K562 (cell line): ENCODE measurements at regions not wholly inside any gene's neighbourhood (a gene's known extent, or its start where the extent isn't known, plus 50 kb on each side); places are given as distances from the start of the nearest gene placed in this dataset.

ENCODE experiments used
- ATAC-seq: fragments of 200-7000 bp; cut with Tn5 transposase; 3 replicates; pipeline ENCODE4 v1.9.1; 2020; ENCODE audit warnings: moderate library complexity
- BruUV-seq: library from RNA; stranded (reverse); fragments of 400-500 nt; replicated peaks from 2 replicates; lab custom pipeline; 2021; lab: Mats Ljungman, UMichigan
- CTCF ChIA-PET: fragments of 300-600 bp; formaldehyde crosslinking; extraction: SDS; loops from one replicate; lab custom pipeline; 2021; ENCODE audit warnings: low intra/inter-chr PET ratio; lab: Yijun Ruan, JAX
- POLR2A ChIA-PET: fragments of 300-600, 350-650 bp; sonication (Branson Sonifier 250); formaldehyde crosslinking; extraction: SDS; loops from one replicate; lab custom pipeline; 2021; ENCODE audit warnings: antibody characterized with exemption, inconsistent platforms; lab: Yijun Ruan, JAX
- DNase-seq, 4 experiments: peaks; one replicate each; pipeline versions ENCODE4 v3.0.0 to v3.0.0-alpha.2; 2011 to 2018; ENCODE audit warnings: low spot score in 3 of 4, mixed read lengths in 3 of 4; ENCODE audit errors: extremely low read depth in 1 of 4
- FAIRE-seq: peaks from 2 replicates; lab custom pipeline; 2011; peaks lifted over from hg19 to GRCh38; lab: Jason Lieb, UNC
- H2AFZ ChIP-seq: 2 replicates; pipeline ENCODE4 v1.6.0; 2011; ENCODE audit warnings: low read depth, low read length, control low read depth, inconsistent platforms
- H3K27ac ChIP-seq: fragments of 200-600 bp; 3 replicates; pipeline ENCODE4 v1.8.0; 2011; ENCODE audit warnings: low read depth, mild to moderate bottlenecking, control low read depth, inconsistent platforms, low read length, moderate library complexity, mixed read lengths; ENCODE audit errors: extremely low read depth
- H3K27me3 ChIP-seq, 2 experiments: fragments of 300-600 bp in 1 of 2; 2 replicates in 1 of 2; 3 replicates in 1 of 2; pipeline versions ENCODE4 v1.6.0 to v1.8.0; 2011; ENCODE audit warnings: inconsistent platforms in 2 of 2, low read length in 2 of 2, mild to moderate bottlenecking in 1 of 2, mixed read lengths in 1 of 2, moderate library complexity in 1 of 2; ENCODE audit not compliant: control insufficient read depth in 2 of 2, insufficient read depth in 2 of 2
- H3K36me3 ChIP-seq: fragments of 300-600 bp; 3 replicates; pipeline ENCODE4 v1.8.0; 2011; ENCODE audit warnings: mild to moderate bottlenecking, low read length, inconsistent platforms; ENCODE audit not compliant: control insufficient read depth, insufficient read depth
- H3K4me1 ChIP-seq, 2 experiments: fragments of 200-600 bp in 1 of 2; replicated peaks in 1 of 2; 2 replicates in 1 of 2; 3 replicates in 1 of 2; pipeline versions ENCODE4 v1.5.1 to v1.8.0; 2011; ENCODE audit warnings: inconsistent platforms in 2 of 2, low read length in 2 of 2, mild to moderate bottlenecking in 1 of 2, mixed read lengths in 1 of 2, moderate library complexity in 1 of 2; ENCODE audit not compliant: control insufficient read depth in 2 of 2, insufficient read depth in 2 of 2
- H3K4me2 ChIP-seq: 2 replicates; pipeline ENCODE4 v1.6.1; 2011; ENCODE audit warnings: low read length, control low read depth, inconsistent platforms, mixed read lengths; ENCODE audit not compliant: insufficient read depth
- H3K4me3 ChIP-seq: fragments of 200-600 bp; sonication (generic), shearing (Covaris generic); 2 replicates; pipeline ENCODE4 v1.5.1; 2016; ENCODE audit warnings: control low read depth, inconsistent platforms
- H3K79me2 ChIP-seq: fragments of 200-600 bp; 3 replicates; pipeline ENCODE4 v1.8.0; 2011; ENCODE audit warnings: low read length, inconsistent platforms; ENCODE audit not compliant: control insufficient read depth, insufficient read depth
- H3K9ac ChIP-seq, 2 experiments: 2 replicates each; pipeline versions ENCODE4 v1.6.0 to v1.6.1; 2011; ENCODE audit warnings: low read depth in 2 of 2, low read length in 2 of 2, control low read depth in 1 of 2, inconsistent platforms in 1 of 2, mild to moderate bottlenecking in 1 of 2, mixed read lengths in 1 of 2; ENCODE audit not compliant: insufficient read depth in 1 of 2
- H3K9me1 ChIP-seq: one replicate; pipeline ENCODE4 v1.6.0; 2011; ENCODE audit warnings: inconsistent platforms, mild to moderate bottlenecking, low read length, moderate library complexity; ENCODE audit not compliant: control insufficient read depth, insufficient read depth
- H3K9me3 ChIP-seq: replicated peaks from 2 replicates; pipeline ENCODE4 v1.5.1; 2011; ENCODE audit warnings: low read depth, low read length, inconsistent platforms; ENCODE audit not compliant: control insufficient read depth, insufficient read depth
- H4K20me1 ChIP-seq: replicated peaks from 2 replicates; pipeline ENCODE4 v1.6.1; 2011; ENCODE audit warnings: low read length, inconsistent platforms, mixed read lengths; ENCODE audit not compliant: control insufficient read depth, insufficient read depth
- CBX3 ChIP-seq, 2 experiments: IDR thresholded peaks; 1 replicate in 1 of 2; 2 replicates in 1 of 2; pipeline ENCODE4 v1.6.1; 2012; ENCODE audit warnings: inconsistent platforms in 2 of 2, low read length in 2 of 2, borderline replicate concordance in 1 of 2, control low read depth in 1 of 2
- CBX5 ChIP-seq: IDR thresholded peaks from 2 replicates; pipeline ENCODE4 v1.6.1; 2014; ENCODE audit warnings: low read depth, borderline replicate concordance
- GATAD2B ChIP-seq: fragments of 450-650 bp; IDR thresholded peaks from 2 replicates; pipeline ENCODE4 v1.6.1; 2017; ENCODE audit warnings: mild to moderate bottlenecking, borderline replicate concordance
- GTF2A2 ChIP-seq: IDR thresholded peaks from 2 replicates; pipeline ENCODE4 v1.6.1; 2016; ENCODE audit warnings: mild to moderate bottlenecking, missing genetic modification characterization, missing compliant biosample characterization
- LEF1 ChIP-seq: fragments of 450-650 bp; IDR thresholded peaks from 2 replicates; pipeline ENCODE4 v1.6.1; 2016; ENCODE audit warnings: mild to moderate bottlenecking
- MEF2D ChIP-seq: conservative IDR thresholded peaks from 2 replicates; pipeline ENCODE4 v1.6.1; 2016; ENCODE audit warnings: low read depth, missing genetic modification characterization, missing compliant biosample characterization
- NCOA1 ChIP-seq: fragments of 450-650 bp; IDR thresholded peaks from 2 replicates; pipeline ENCODE4 v1.6.1; 2016; ENCODE audit warnings: low read depth
- TRIM28 ChIP-seq: fragments of 450-650 bp; IDR thresholded peaks from 2 replicates; pipeline ENCODE4 v1.6.1; 2017
- ZNF121 ChIP-seq: sonication (generic); formaldehyde crosslinking; conservative IDR thresholded peaks from 2 replicates; pipeline ENCODE4 v1.8.0; 2022; ENCODE audit warnings: missing genetic modification reagents
- ZNF408 ChIP-seq: fragments of 250-450 bp; sonication (Bioruptor Pico); IDR thresholded peaks from 2 replicates; pipeline ENCODE4 v1.4.0; 2020; ENCODE audit warnings: low read depth, mild to moderate bottlenecking, moderate library complexity
- ZNF586 ChIP-seq: fragments of 450-650 bp; formaldehyde crosslinking; conservative IDR thresholded peaks from 2 replicates; pipeline ENCODE4 v1.4.0; 2020; ENCODE audit warnings: mild to moderate bottlenecking, moderate library complexity
- ZNF830 ChIP-seq: fragments of 250-450 bp; sonication (Bioruptor Pico); IDR thresholded peaks from 2 replicates; pipeline ENCODE4 v1.5.0; 2021; ENCODE audit warnings: mild to moderate bottlenecking
- WGBS: fragments of 100-300 bp; shearing (Covaris generic); methylation state at CpG from one replicate; pipeline ENCODE4 v1.1.6; 2016; ENCODE audit warnings: low coverage, mixed read lengths; ENCODE audit not compliant: insufficient coverage; ENCODE audit errors: missing lambda C conversion rate; 5-methylcytosine and 5-hydroxymethylcytosine counted together
- in situ Hi-C: fragments of 300-500 bp; cut with MboI; formaldehyde crosslinking; loops from 4 replicates; pipeline ENCODE4 v1.15.0; 2018; ENCODE audit warnings: inconsistent platforms, mixed read lengths
- intact Hi-C: fragments of 100-400 bp; cut with micrococcal nuclease; formaldehyde crosslinking; loops from 2 replicates; pipeline ENCODE4 v1.14.2; 2022

DNA sequence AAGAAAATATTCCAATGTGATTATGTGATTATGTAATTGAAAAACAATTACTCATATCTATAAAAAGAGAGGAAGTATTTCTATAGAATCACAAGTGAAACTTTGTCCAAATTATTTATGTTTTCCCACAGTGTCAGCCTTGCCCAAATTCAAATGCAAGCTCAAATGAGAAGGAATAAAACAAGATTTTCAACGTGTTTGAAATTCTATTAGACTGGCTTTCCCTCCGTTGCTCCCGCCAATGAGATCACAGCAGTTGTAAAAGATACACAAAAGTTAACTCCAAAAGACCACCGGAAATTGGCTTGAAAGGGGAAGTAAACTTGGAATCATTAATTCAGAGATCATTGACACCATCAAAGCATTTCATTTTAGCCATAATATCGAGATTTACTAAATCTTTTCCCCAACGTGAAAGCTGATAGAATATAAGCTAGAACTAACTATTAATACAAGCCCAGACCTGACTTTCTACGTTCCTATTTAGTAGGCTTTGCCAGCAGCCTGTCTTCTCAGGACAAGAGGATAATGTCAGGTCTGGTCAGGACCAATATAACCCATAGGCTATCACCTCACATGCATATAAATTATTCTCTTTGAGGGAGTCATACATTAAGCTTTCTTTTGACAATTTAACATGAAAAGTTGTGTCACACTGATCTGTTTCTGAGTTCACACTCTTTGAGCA is 222.6 kb upstream of the CHAC2 start:
- no peaks in the 10 kb centered on the region for H3K27me3 ChIP-seq
- TF ChIP-seq ZNF586 (no peak), NCOA1 (no peak), GTF2A2 (tag) (no peak), ZNF830 (CRISPR knock-in tag) (no peak), MEF2D (tag) (no peak), GATAD2B (no peak), CBX3 (IDR thresholded peaks at IDR 0.05; ENCODE audit: borderline replicate concordance in 1 of 2, low read length in 2 of 2) (no peak), TRIM28 (no peak), ZNF121 (CRISPR knock-in tag) (no peak), ZNF408 (CRISPR knock-in tag) (no peak), CBX5 (no peak), LEF1 (no peak)
- TF ChIP-seq, all 486 proteins: peak for 0
- Histone ChIP-seq H3K9ac (no peak overlapping the region), H3K4me3 (no peak overlapping the region), H3K79me2 (no peaks in the 10 kb centered on the region), H3K27ac (no peak overlapping the region), H3K4me1 (no peaks in the 10 kb centered on the region), H4K20me1 (no peaks in the 10 kb centered on the region), H3K36me3 (no peaks in the 10 kb centered on the region), H3K4me2 (no peak overlapping the region), H3K9me1 (no peaks in the 10 kb centered on the region), H3K9me3 (no peaks in the 10 kb centered on the region), H2AFZ (no peak overlapping the region)
- in situ Hi-C loops (no loop called here), intact Hi-C loops (no loop called here)
- FAIRE-seq (no peak), DNase-seq (no peak), ATAC-seq (no peak)
- 1% methylated on average over 7 of the region's 7 CpGs for WGBS
- POLR2A ChIA-PET = interaction anchor here (0.6 kb wide), 1 partner anchor 40 kb away, joined by 4 read pairs; no protein-coding TSS in a partner anchor
- no TSS peak for BruUV-seq
- CTCF ChIA-PET = no interaction called here
